ENCODE measurements at regions not wholly inside any gene's neighbourhood (a gene's known extent, or its start where the extent isn't known, plus 50 kb on each side); places are given as distances from the start of the nearest gene placed in this dataset.

- ATAC-seq, result no peak
- no peaks in the 10 kb centered on the region for H3K9me3 ChIP-seq
- H3K4me1 ChIP-seq, result no peaks in the 10 kb centered on the region
- no peak overlapping the region for H3K4me3 ChIP-seq
- TF ChIP-seq, protein P1, sequence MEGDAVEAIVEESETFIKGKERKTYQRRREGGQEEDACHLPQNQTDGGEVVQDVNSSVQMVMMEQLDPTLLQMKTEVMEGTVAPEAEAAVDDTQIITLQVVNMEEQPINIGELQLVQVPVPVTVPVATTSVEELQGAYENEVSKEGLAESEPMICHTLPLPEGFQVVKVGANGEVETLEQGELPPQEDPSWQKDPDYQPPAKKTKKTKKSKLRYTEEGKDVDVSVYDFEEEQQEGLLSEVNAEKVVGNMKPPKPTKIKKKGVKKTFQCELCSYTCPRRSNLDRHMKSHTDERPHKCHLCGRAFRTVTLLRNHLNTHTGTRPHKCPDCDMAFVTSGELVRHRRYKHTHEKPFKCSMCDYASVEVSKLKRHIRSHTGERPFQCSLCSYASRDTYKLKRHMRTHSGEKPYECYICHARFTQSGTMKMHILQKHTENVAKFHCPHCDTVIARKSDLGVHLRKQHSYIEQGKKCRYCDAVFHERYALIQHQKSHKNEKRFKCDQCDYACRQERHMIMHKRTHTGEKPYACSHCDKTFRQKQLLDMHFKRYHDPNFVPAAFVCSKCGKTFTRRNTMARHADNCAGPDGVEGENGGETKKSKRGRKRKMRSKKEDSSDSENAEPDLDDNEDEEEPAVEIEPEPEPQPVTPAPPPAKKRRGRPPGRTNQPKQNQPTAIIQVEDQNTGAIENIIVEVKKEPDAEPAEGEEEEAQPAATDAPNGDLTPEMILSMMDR (IDR thresholded peaks at IDR 0.05), result no peak
- no peak for TF ChIP-seq POLR2A (IDR thresholded peaks at IDR 0.05)
- no peak overlapping the region for H3K27ac ChIP-seq
- H3K27me3 ChIP-seq, result no peaks in the 10 kb centered on the region
- H3K36me3 ChIP-seq (replicated peaks in 1 of 2; ENCODE audit: insufficient read depth in 1 of 2, low read depth in 2 of 2), result no peaks in the 10 kb centered on the region
- DNase-seq, result no peak
- intact Hi-C loops (cut with DNase I), result no loop called here
Observed at GRCh38 chr15:69610277-69610676, 157.7 kb downstream of the RPLP1 start.

- ATAC-seq, result no peak
- DNase-seq, result no peak
- H3K9me3 ChIP-seq, result no peaks in the 10 kb centered on the region
- no peaks in the 10 kb centered on the region for H3K4me1 ChIP-seq
- H3K27ac ChIP-seq, result no peak overlapping the region
- no peak overlapping the region for H3K4me3 ChIP-seq
- TF ChIP-seq, protein P1 (IDR thresholded peaks at IDR 0.05), result no peak
- no peak for TF ChIP-seq POLR2A (IDR thresholded peaks at IDR 0.05)
- H3K36me3 ChIP-seq (replicated peaks in 1 of 2; ENCODE audit: insufficient read depth in 1 of 2, low read depth in 2 of 2), result no peaks in the 10 kb centered on the region
- 88 to 98% methylated on average over 5 of the region's 5 CpGs for WGBS, 2 donors
- intact Hi-C loops (cut with DNase I), result no loop called here
- H3K27me3 ChIP-seq, result no peaks in the 10 kb centered on the region
Observed at GRCh38 chr15:69610858-69611257, 158.2 kb downstream of the RPLP1 start.

- ATAC-seq, result no peak
Observed at GRCh38 chr15:69612112-69612511, 159.5 kb downstream of the RPLP1 start.

GRCh38 chr15:69613182-69613581, 160.6 kb downstream of the RPLP1 start:
- Histone ChIP-seq H3K4me1 (no peaks in the 10 kb centered on the region), H3K27ac (no peak overlapping the region), H3K27me3 (no peaks in the 10 kb centered on the region), H3K4me3 (no peak overlapping the region), H3K9me3 (no peaks in the 10 kb centered on the region), H3K36me3 (replicated peaks in 1 of 2; ENCODE audit: insufficient read depth in 1 of 2, low read depth in 2 of 2) (no peaks in the 10 kb centered on the region)
- intact Hi-C loops (cut with DNase I), result no loop called here
- 62 to 70% methylated on average over 6 of the region's 6 CpGs for WGBS, 2 donors
- TF ChIP-seq, protein P1 (IDR thresholded peaks at IDR 0.05), result no peak
- TF ChIP-seq POLR2A (IDR thresholded peaks at IDR 0.05), result no peak
- no peak for DNase-seq
- ATAC-seq, result no peak

More at GRCh38 chr15:69612112-69612511, 159.5 kb downstream of the RPLP1 start:
- no peak overlapping the region for H3K27ac ChIP-seq
- DNase-seq, result no peak
- no peak overlapping the region for H3K4me3 ChIP-seq
- intact Hi-C loops (cut with DNase I), result no loop called here
- H3K9me3 ChIP-seq, result no peaks in the 10 kb centered on the region
- H3K4me1 ChIP-seq, result no peaks in the 10 kb centered on the region
- TF ChIP-seq POLR2A (IDR thresholded peaks at IDR 0.05), result no peak
- TF ChIP-seq, protein P1 (IDR thresholded peaks at IDR 0.05), result no peak
- no peaks in the 10 kb centered on the region for H3K36me3 ChIP-seq (replicated peaks in 1 of 2; ENCODE audit: insufficient read depth in 1 of 2, low read depth in 2 of 2)
- no peaks in the 10 kb centered on the region for H3K27me3 ChIP-seq
- WGBS, 2 donors, result 85 to 88% methylated on average over 2 of the region's 2 CpGs

GRCh38 chr15:69613988-69614387, 161.4 kb downstream of the RPLP1 start:
- Histone ChIP-seq H3K9me3 (no peaks in the 10 kb centered on the region), H3K27me3 (no peaks in the 10 kb centered on the region), H3K27ac (no peak overlapping the region), H3K36me3 (replicated peaks in 1 of 2; ENCODE audit: insufficient read depth in 1 of 2, low read depth in 2 of 2) (no peaks in the 10 kb centered on the region), H3K4me1 (no peaks in the 10 kb centered on the region), H3K4me3 (no peak overlapping the region)
- no peak for TF ChIP-seq POLR2A (IDR thresholded peaks at IDR 0.05)
- TF ChIP-seq, protein P1 (IDR thresholded peaks at IDR 0.05), result no peak
- DNase-seq (no peak), ATAC-seq (no peak)
- WGBS, 2 donors, result 93 to 94% methylated on average over 2 of the region's 2 CpGs
- intact Hi-C loops (cut with DNase I), result no loop called here
